22Rv1 (cell line): ENCODE measurements at regions not wholly inside any gene's neighbourhood (a gene's known extent, or its start where the extent isn't known, plus 50 kb on each side); places are given as distances from the start of the nearest gene placed in this dataset.
"Not testable (repeated sequence)": the region's sequence is repeated elsewhere in the genome, so short reads cannot be mapped to it uniquely, and the experiment has no call there.

Source experiments
- ZFX ChIP-seq: fragments of 450-650 bp; IDR thresholded peaks from 2 replicates; pipeline ENCODE4 v1.6.1; 2017; ENCODE audit warnings: antibody characterized with exemption, borderline replicate concordance
- TF ChIP-seq, protein P1 (sequence below): fragments of 450-650 bp; IDR thresholded peaks from 2 replicates; pipeline ENCODE4 v1.5.1; 2017; ENCODE audit warnings: mild to moderate bottlenecking

- TF ChIP-seq, protein P1, sequence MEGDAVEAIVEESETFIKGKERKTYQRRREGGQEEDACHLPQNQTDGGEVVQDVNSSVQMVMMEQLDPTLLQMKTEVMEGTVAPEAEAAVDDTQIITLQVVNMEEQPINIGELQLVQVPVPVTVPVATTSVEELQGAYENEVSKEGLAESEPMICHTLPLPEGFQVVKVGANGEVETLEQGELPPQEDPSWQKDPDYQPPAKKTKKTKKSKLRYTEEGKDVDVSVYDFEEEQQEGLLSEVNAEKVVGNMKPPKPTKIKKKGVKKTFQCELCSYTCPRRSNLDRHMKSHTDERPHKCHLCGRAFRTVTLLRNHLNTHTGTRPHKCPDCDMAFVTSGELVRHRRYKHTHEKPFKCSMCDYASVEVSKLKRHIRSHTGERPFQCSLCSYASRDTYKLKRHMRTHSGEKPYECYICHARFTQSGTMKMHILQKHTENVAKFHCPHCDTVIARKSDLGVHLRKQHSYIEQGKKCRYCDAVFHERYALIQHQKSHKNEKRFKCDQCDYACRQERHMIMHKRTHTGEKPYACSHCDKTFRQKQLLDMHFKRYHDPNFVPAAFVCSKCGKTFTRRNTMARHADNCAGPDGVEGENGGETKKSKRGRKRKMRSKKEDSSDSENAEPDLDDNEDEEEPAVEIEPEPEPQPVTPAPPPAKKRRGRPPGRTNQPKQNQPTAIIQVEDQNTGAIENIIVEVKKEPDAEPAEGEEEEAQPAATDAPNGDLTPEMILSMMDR = not testable (repeated sequence)
- not testable (repeated sequence) for TF ChIP-seq ZFX
Observed at GRCh38 chr13:80926024-80926423, 585.1 kb upstream of the SPRY2 start.
